IMR-90 (cell line): ENCODE measurements at regions not wholly inside any gene's neighbourhood (a gene's known extent, or its start where the extent isn't known, plus 50 kb on each side); places are given as distances from the start of the nearest gene placed in this dataset.

Source experiments
- ATAC-seq: fragments of 200-7000 bp; cut with Tn5 transposase; 2 replicates; pipeline ENCODE4 v1.9.1; 2020; ENCODE audit warnings: low read depth, mild to moderate bottlenecking, moderate library complexity
- BruUV-seq: library from RNA; stranded (reverse); fragments of 400-500 nt; replicated peaks from 2 replicates; lab custom pipeline; 2021; lab: Mats Ljungman, UMichigan
- CTCF ChIA-PET: fragments of 300-600 bp; formaldehyde crosslinking; extraction: SDS; loops from one replicate; lab custom pipeline; 2021; ENCODE audit warnings: antibody characterized with exemption; lab: Yijun Ruan, JAX
- POLR2A ChIA-PET: fragments of 300-600 bp; sonication (Branson Sonifier 250); formaldehyde crosslinking; loops from one replicate; lab custom pipeline; 2022; ENCODE audit warnings: antibody characterized with exemption; ENCODE audit not compliant: unreplicated experiment; lab: Charles Lee
- DNase-seq: peaks from one replicate; pipeline ENCODE4 v3.0.0; 2013
- H2AFZ ChIP-seq: replicated peaks from 2 replicates; pipeline ENCODE3; 2013; ENCODE audit warnings: low read length, mild to moderate bottlenecking; ENCODE audit not compliant: poor library complexity
- H2AK5ac ChIP-seq: 2 replicates; pipeline ENCODE4 v1.6.1; 2013; ENCODE audit warnings: low read depth, low read length, inconsistent platforms
- H2AK9ac ChIP-seq: replicated peaks from 2 replicates; pipeline ENCODE3; 2013; ENCODE audit warnings: mild to moderate bottlenecking, low read depth, low read length, moderate library complexity; ENCODE audit not compliant: poor library complexity
- H2BK120ac ChIP-seq: 2 replicates; pipeline ENCODE4 v1.6.1; 2013; ENCODE audit warnings: low read depth, low read length, inconsistent platforms
- H2BK15ac ChIP-seq: 3 replicates; pipeline ENCODE4 v1.6.1; 2013; ENCODE audit warnings: low read depth, low read length, inconsistent platforms
- H2BK20ac ChIP-seq: 2 replicates; pipeline ENCODE4 v1.6.1; 2013; ENCODE audit warnings: low read depth, mild to moderate bottlenecking, inconsistent platforms, low read length, moderate library complexity
- H2BK5ac ChIP-seq: 2 replicates; pipeline ENCODE4 v1.6.1; 2013; ENCODE audit warnings: mild to moderate bottlenecking, low read depth, low read length, inconsistent platforms; ENCODE audit not compliant: poor library complexity, severe bottlenecking
- H3K14ac ChIP-seq: replicated peaks from 2 replicates; pipeline ENCODE4 v1.6.1; 2013; ENCODE audit warnings: low read depth, low read length, inconsistent platforms
- H3K18ac ChIP-seq: 2 replicates; pipeline ENCODE4 v1.6.1; 2013; ENCODE audit warnings: low read depth, low read length, control low read depth
- H3K23ac ChIP-seq: 2 replicates; pipeline ENCODE4 v1.6.1; 2013; ENCODE audit warnings: low read depth, low read length, inconsistent platforms
- H3K27ac ChIP-seq: 2 replicates; pipeline ENCODE4 v1.5.1; 2013; ENCODE audit warnings: mild to moderate bottlenecking, control low read depth, low read length; ENCODE audit not compliant: insufficient read depth
- H3K27me3 ChIP-seq: 2 replicates; pipeline ENCODE4 v1.6.1; 2013; ENCODE audit warnings: low read length; ENCODE audit not compliant: control insufficient read depth, insufficient read depth
- H3K36me3 ChIP-seq: 2 replicates; pipeline ENCODE4 v1.6.1; 2013; ENCODE audit warnings: low read length, mixed read lengths; ENCODE audit not compliant: control insufficient read depth, insufficient read depth
- H3K4ac ChIP-seq: 2 replicates; pipeline ENCODE4 v1.6.1; 2013; ENCODE audit warnings: low read depth, low read length, inconsistent platforms
- H3K4me1 ChIP-seq: 2 replicates; pipeline ENCODE4 v1.6.1; 2013; ENCODE audit warnings: low read length, mixed read lengths; ENCODE audit not compliant: control insufficient read depth, insufficient read depth
- H3K4me2 ChIP-seq: 2 replicates; pipeline ENCODE4 v1.6.1; 2013; ENCODE audit warnings: low read depth, mild to moderate bottlenecking, control low read depth, low read length, moderate library complexity
- H3K4me3 ChIP-seq: 2 replicates; pipeline ENCODE4 v1.5.1; 2013; ENCODE audit warnings: low read depth, mild to moderate bottlenecking, control low read depth, low read length, moderate library complexity; ENCODE audit not compliant: insufficient read depth
- H3K56ac ChIP-seq: 2 replicates; pipeline ENCODE4 v1.6.1; 2013; ENCODE audit warnings: low read length, inconsistent platforms; ENCODE audit not compliant: insufficient read depth; ENCODE audit errors: extremely low read depth
- H3K79me1 ChIP-seq, 2 experiments: 2 replicates each; pipeline ENCODE4 v1.6.1; 2013; ENCODE audit warnings: low read length in 2 of 2, inconsistent platforms in 1 of 2, low read depth in 1 of 2
- H3K9ac ChIP-seq: 2 replicates; pipeline ENCODE4 v1.6.1; 2013; ENCODE audit warnings: low read depth, low read length, control low read depth
- H3K9me1 ChIP-seq: 2 replicates; pipeline ENCODE4 v1.6.1; 2013; ENCODE audit warnings: low read length, inconsistent platforms; ENCODE audit not compliant: insufficient read depth
- H3K9me3 ChIP-seq: 2 replicates; pipeline ENCODE4 v1.6.1; 2013; ENCODE audit warnings: low read length; ENCODE audit not compliant: control insufficient read depth, insufficient read depth
- H4K20me1 ChIP-seq: 2 replicates; pipeline ENCODE4 v1.6.1; 2013; ENCODE audit warnings: low read length, inconsistent platforms; ENCODE audit not compliant: insufficient read depth
- H4K5ac ChIP-seq: 2 replicates; pipeline ENCODE4 v1.6.1; 2013; ENCODE audit warnings: mild to moderate bottlenecking, low read depth, low read length, control low read depth
- H4K8ac ChIP-seq, 2 experiments: 2 replicates each; pipeline ENCODE4 v1.6.1; 2013; ENCODE audit warnings: low read depth in 2 of 2, low read length in 2 of 2, control low read depth in 1 of 2, inconsistent platforms in 1 of 2
- H4K91ac ChIP-seq: 2 replicates; pipeline ENCODE4 v1.6.1; 2013; ENCODE audit warnings: low read depth, low read length, inconsistent platforms; ENCODE audit not compliant: insufficient read depth
- CEBPB ChIP-seq: IDR thresholded peaks from 2 replicates; pipeline ENCODE4 v1.6.1; 2012; ENCODE audit warnings: low read depth, low read length, improper control_type of control experiment
- CHD1 ChIP-seq: IDR thresholded peaks from 2 replicates; pipeline ENCODE4 v1.6.1; 2012; ENCODE audit warnings: low read depth, low read length, improper control_type of control experiment
- CTCF ChIP-seq: conservative IDR thresholded peaks from 2 replicates; pipeline ENCODE4 v1.5.1; 2012; ENCODE audit warnings: mild to moderate bottlenecking, low read depth, low read length, improper control_type of control experiment
- ELK1 ChIP-seq: fragments of 150-350 bp; IDR thresholded peaks from 2 replicates; pipeline ENCODE4 v1.6.1; 2016; ENCODE audit warnings: low read depth, mild to moderate bottlenecking, low read length, moderate library complexity, borderline replicate concordance
- MAFK ChIP-seq: IDR thresholded peaks from 2 replicates; pipeline ENCODE4 v1.6.1; 2012; ENCODE audit warnings: low read depth, low read length, improper control_type of control experiment
- MAZ ChIP-seq: IDR thresholded peaks from 2 replicates; pipeline ENCODE4 v1.6.1; 2012; ENCODE audit warnings: low read depth, mild to moderate bottlenecking, low read length, improper control_type of control experiment, moderate library complexity, borderline replicate concordance
- MXI1 ChIP-seq: IDR thresholded peaks from 2 replicates; pipeline ENCODE4 v1.6.1; 2012; ENCODE audit warnings: low read depth, mild to moderate bottlenecking, low read length, moderate library complexity, borderline replicate concordance
- NFE2L2 ChIP-seq: fragments of 150-350 bp; IDR thresholded peaks from 2 replicates; pipeline ENCODE4 v1.6.1; 2016; ENCODE audit warnings: low read depth, mild to moderate bottlenecking, low read length
- POLR2A ChIP-seq: IDR thresholded peaks from 2 replicates; pipeline ENCODE4 v1.6.1; 2012; ENCODE audit warnings: mild to moderate bottlenecking, low read depth, low read length
- RAD21 ChIP-seq: IDR thresholded peaks from 2 replicates; pipeline ENCODE4 v1.6.1; 2012; ENCODE audit warnings: low read length, improper control_type of control experiment
- RCOR1 ChIP-seq: IDR thresholded peaks from 2 replicates; pipeline ENCODE4 v1.6.1; 2012; ENCODE audit warnings: mild to moderate bottlenecking, low read length, improper control_type of control experiment; ENCODE audit not compliant: insufficient replicate concordance
- USF2 ChIP-seq: fragments of 150-350 bp; IDR thresholded peaks from 2 replicates; pipeline ENCODE4 v1.6.1; 2017; ENCODE audit warnings: mild to moderate bottlenecking, antibody characterized with exemption, low read length, low read depth
- WGBS, 2 experiments: methylation state at CpG; one replicate each; pipeline versions ENCODE4 v1.1.5 to v1.1.7; 2013; ENCODE audit warnings: missing lambda C conversion rate in 2 of 2; ENCODE audit not compliant: insufficient read length in 1 of 2; ENCODE audit errors: extremely low coverage in 2 of 2; 5-methylcytosine and 5-hydroxymethylcytosine counted together
- dilution Hi-C: fragments of 300-500 bp; cut with HindIII; formaldehyde crosslinking; loops from one replicate; pipeline ENCODE4 v1.14.3; 2018; ENCODE audit warnings: low sequenced_read_pairs; ENCODE audit not compliant: unreplicated experiment
- in situ Hi-C: fragments of 300-500 bp; cut with MboI; formaldehyde crosslinking; loops from 3 replicates; pipeline ENCODE4 v1.14.3; 2019; ENCODE audit warnings: low sequenced_read_pairs, inconsistent platforms, mixed read lengths
- intact Hi-C: fragments of 100-400 bp; cut with micrococcal nuclease; formaldehyde crosslinking; loops from 2 replicates; pipeline ENCODE4 v1.10.0; 2022

- intact Hi-C loops: no loop called here
- H2BK120ac ChIP-seq: no peak overlapping the region
- no peak overlapping the region for H3K27ac ChIP-seq
- no peak overlapping the region for H2BK5ac ChIP-seq
- H3K4me2 ChIP-seq: no peak overlapping the region
- H3K56ac ChIP-seq: no peak overlapping the region
- peaks cover 22% of the 10 kb centered on the region for H3K9me3 ChIP-seq
- H2AK9ac ChIP-seq: no peak overlapping the region
- no peaks in the 10 kb centered on the region for H3K36me3 ChIP-seq
- ChIA-PET POLR2A (no interaction called here), CTCF (no interaction called here)
- H3K9ac ChIP-seq: no peak overlapping the region
- in situ Hi-C loops: no loop called here
- H3K14ac ChIP-seq: no peak overlapping the region
- dilution Hi-C loops: no loop called here
- BruUV-seq: no TSS peak
- ATAC-seq (no peak), DNase-seq (no peak)
- no peaks in the 10 kb centered on the region for H3K27me3 ChIP-seq
- H3K9me1 ChIP-seq: no peaks in the 10 kb centered on the region
- no peak overlapping the region for H4K8ac ChIP-seq
- H2BK15ac ChIP-seq: no peak overlapping the region
- no peak overlapping the region for H2BK20ac ChIP-seq
- H4K20me1 ChIP-seq: no peaks in the 10 kb centered on the region
- no peak overlapping the region for H2AFZ ChIP-seq
- WGBS, 2 experiments: no CpG with 5 or more reads among the region's 2 CpGs
- H3K18ac ChIP-seq: no peak overlapping the region
- no peak overlapping the region for H4K91ac ChIP-seq
- H3K4me3 ChIP-seq: no peak overlapping the region
- no peak overlapping the region for H2AK5ac ChIP-seq
- H3K4ac ChIP-seq: no peak overlapping the region
- no peaks in the 10 kb centered on the region for H3K4me1 ChIP-seq
- H3K23ac ChIP-seq: no peak overlapping the region
- H3K79me1 ChIP-seq: no peaks in the 10 kb centered on the region
- TF ChIP-seq ELK1: no peak
- no peak for TF ChIP-seq RCOR1
- no peak for TF ChIP-seq MAFK
- no peak for TF ChIP-seq NFE2L2
- TF ChIP-seq POLR2A: no peak
- no peak for TF ChIP-seq CTCF
- no peak for TF ChIP-seq RAD21
- TF ChIP-seq CEBPB: no peak
- no peak for TF ChIP-seq CHD1
- TF ChIP-seq USF2: no peak
- TF ChIP-seq MAZ: no peak
- no peak for TF ChIP-seq MXI1
- H4K5ac ChIP-seq: no peak overlapping the region
These were observed 70.5 kb downstream of the IRX2 start for GRCh38 chr5:2680979-2681378.
